ENCODE measurements at regions not wholly inside any gene's neighbourhood (a gene's known extent, or its start where the extent isn't known, plus 50 kb on each side); places are given as distances from the start of the nearest gene placed in this dataset.

DNA sequence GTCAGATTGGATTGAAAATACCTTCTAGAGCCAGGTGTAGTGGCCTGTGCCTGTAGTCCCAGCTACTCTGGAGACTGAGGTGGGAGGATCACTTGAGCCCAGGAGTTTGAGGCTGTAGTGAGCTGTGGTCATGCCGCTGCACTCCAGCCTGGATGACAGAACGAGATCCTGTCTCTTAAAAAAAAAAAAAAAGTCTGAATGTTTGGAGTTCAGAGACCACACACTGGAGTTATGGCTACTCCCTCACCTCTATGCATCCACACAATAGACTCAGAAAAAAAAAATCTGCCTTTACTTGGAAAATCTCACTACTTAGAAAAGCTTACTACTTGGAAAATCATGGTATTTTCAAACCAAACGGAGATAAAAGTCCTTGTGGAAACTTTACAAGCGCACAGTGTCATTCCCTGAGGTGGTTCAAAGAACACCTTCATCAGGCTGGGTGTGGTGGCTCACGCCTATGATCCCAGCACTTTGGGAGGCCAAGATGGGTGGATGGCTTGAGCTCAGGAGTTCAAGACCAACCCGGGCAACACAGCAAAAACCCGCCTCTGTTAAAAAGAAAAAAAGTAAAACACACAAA, 63.9 kb upstream of the PICALM start:
- Histone ChIP-seq H3K27me3 (ENCODE audit: insufficient read depth, low read length) (no peaks in the 10 kb centered on the region), H3K4me3 (ENCODE audit: low read depth, low read length) (no peak overlapping the region), H3K4ac (ENCODE audit: low read depth, low read length) (no peak overlapping the region), H3K4me2 (ENCODE audit: low read length) (no peak overlapping the region), H4K91ac (ENCODE audit: low read depth, low read length) (no peak overlapping the region), H3K4me1 (ENCODE audit: control insufficient read depth in 1 of 2, insufficient read depth in 2 of 2, low read length in 2 of 2) (no peaks in the 10 kb centered on the region), H3K36me3 (ENCODE audit: control insufficient read depth in 1 of 2, insufficient read depth in 2 of 2, low read length in 2 of 2) (no peaks in the 10 kb centered on the region), H2BK12ac (ENCODE audit: low read length) (no peak overlapping the region), H4K8ac (ENCODE audit: low read depth, low read length) (no peak overlapping the region), H3K27ac (ENCODE audit: low read depth, low read length) (no peak overlapping the region), H3K79me1 (ENCODE audit: low read length) (no peaks in the 10 kb centered on the region), H2BK5ac (ENCODE audit: low read depth, low read length, poor library complexity) (no peak overlapping the region), H3K9ac (ENCODE audit: low read length) (no peak overlapping the region), H4K12ac (ENCODE audit: low read depth, low read length) (no peak overlapping the region), H3K23ac (ENCODE audit: low read length) (no peak overlapping the region), H2AFZ (ENCODE audit: insufficient read depth, low read length, poor library complexity) (no peak overlapping the region), H2BK120ac (ENCODE audit: insufficient read depth, low read length, poor library complexity) (no peak overlapping the region), H3K14ac (ENCODE audit: low read length) (no peak overlapping the region), H3K9me3 (ENCODE audit: insufficient read depth, low read depth, low read length) (no peaks in the 10 kb centered on the region), H3K18ac (ENCODE audit: low read length) (no peak overlapping the region), H2AK5ac (ENCODE audit: low read length) (no peak overlapping the region), H3K79me2 (ENCODE audit: control insufficient read depth, insufficient read depth, low read length, poor library complexity) (no peaks in the 10 kb centered on the region)
- DNase-seq, result no peak
- WGBS (ENCODE audit: extremely low coverage, insufficient coverage, insufficient read length), result no CpG with 5 or more reads among the region's 7 CpGs

GRCh38 chr11:86129740-86130540, 61.1 kb upstream of the PICALM start:
- Histone ChIP-seq H2AK5ac (ENCODE audit: low read length) (no peak overlapping the region), H3K14ac (ENCODE audit: low read length) (no peak overlapping the region), H3K79me2 (ENCODE audit: control insufficient read depth, insufficient read depth, low read length, poor library complexity) (no peaks in the 10 kb centered on the region), H4K91ac (ENCODE audit: low read depth, low read length) (no peak overlapping the region), H3K18ac (ENCODE audit: low read length) (no peak overlapping the region), H3K27ac (ENCODE audit: low read depth, low read length) (no peak overlapping the region), H3K4ac (ENCODE audit: low read depth, low read length) (no peak overlapping the region), H4K12ac (ENCODE audit: low read depth, low read length) (no peak overlapping the region), H2BK120ac (ENCODE audit: insufficient read depth, low read length, poor library complexity) (no peak overlapping the region), H3K36me3 (ENCODE audit: control insufficient read depth in 1 of 2, insufficient read depth in 2 of 2, low read length in 2 of 2) (no peaks in the 10 kb centered on the region), H3K79me1 (ENCODE audit: low read length) (no peaks in the 10 kb centered on the region), H3K4me2 (ENCODE audit: low read length) (no peak overlapping the region), H3K9ac (ENCODE audit: low read length) (no peak overlapping the region), H2BK5ac (ENCODE audit: low read depth, low read length, poor library complexity) (no peak overlapping the region), H3K4me1 (ENCODE audit: control insufficient read depth in 1 of 2, insufficient read depth in 2 of 2, low read length in 2 of 2) (no peaks in the 10 kb centered on the region), H2BK12ac (ENCODE audit: low read length) (no peak overlapping the region), H3K4me3 (ENCODE audit: low read depth, low read length) (no peak overlapping the region), H3K23ac (ENCODE audit: low read length) (no peak overlapping the region), H3K9me3 (ENCODE audit: insufficient read depth, low read depth, low read length) (no peaks in the 10 kb centered on the region), H3K27me3 (ENCODE audit: insufficient read depth, low read length) (no peaks in the 10 kb centered on the region), H2AFZ (ENCODE audit: insufficient read depth, low read length, poor library complexity) (no peak overlapping the region), H4K8ac (ENCODE audit: low read depth, low read length) (no peak overlapping the region)
- no peak for DNase-seq
- WGBS (ENCODE audit: extremely low coverage, insufficient coverage, insufficient read length), result no CpG with 5 or more reads among the region's 3 CpGs

DNA sequence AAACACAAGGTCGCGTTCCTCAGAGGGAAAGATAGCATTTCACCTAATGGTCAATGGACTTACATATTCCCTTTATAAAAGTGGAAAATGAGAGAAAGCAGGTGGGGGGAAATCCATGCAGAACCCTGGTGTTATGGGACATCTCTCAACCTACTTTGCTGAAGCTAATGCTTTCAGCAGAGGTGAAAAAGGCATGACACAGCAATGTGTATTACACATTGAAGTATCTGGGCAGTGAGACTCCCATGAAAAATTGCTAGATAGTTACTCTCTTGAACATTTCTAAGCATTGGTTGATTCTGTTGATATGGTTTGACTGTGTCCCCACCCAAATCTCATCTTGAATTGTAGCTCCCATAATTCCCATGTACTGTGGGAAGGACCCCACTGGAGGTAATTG, 60.0 kb upstream of the PICALM start:
- no peak overlapping the region for H2BK12ac ChIP-seq (ENCODE audit: low read length)
- no peaks in the 10 kb centered on the region for H3K9me3 ChIP-seq (ENCODE audit: insufficient read depth, low read depth, low read length)
- no peak overlapping the region for H3K23ac ChIP-seq (ENCODE audit: low read length)
- no peak overlapping the region for H2BK120ac ChIP-seq (ENCODE audit: insufficient read depth, low read length, poor library complexity)
- no peak overlapping the region for H3K27ac ChIP-seq (ENCODE audit: low read depth, low read length)
- H2AK5ac ChIP-seq (ENCODE audit: low read length), result no peak overlapping the region
- H3K79me2 ChIP-seq (ENCODE audit: control insufficient read depth, insufficient read depth, low read length, poor library complexity), result no peaks in the 10 kb centered on the region
- H4K8ac ChIP-seq (ENCODE audit: low read depth, low read length), result no peak overlapping the region
- no peak overlapping the region for H3K9ac ChIP-seq (ENCODE audit: low read length)
- no peak overlapping the region for H2AFZ ChIP-seq (ENCODE audit: insufficient read depth, low read length, poor library complexity)
- no peak overlapping the region for H2BK5ac ChIP-seq (ENCODE audit: low read depth, low read length, poor library complexity)
- no peaks in the 10 kb centered on the region for H3K79me1 ChIP-seq (ENCODE audit: low read length)
- no peak for DNase-seq
- no peak overlapping the region for H3K4ac ChIP-seq (ENCODE audit: low read depth, low read length)
- H3K36me3 ChIP-seq (ENCODE audit: control insufficient read depth in 1 of 2, insufficient read depth in 2 of 2, low read length in 2 of 2), result no peaks in the 10 kb centered on the region
- no peak overlapping the region for H3K18ac ChIP-seq (ENCODE audit: low read length)
- H3K4me1 ChIP-seq (ENCODE audit: control insufficient read depth in 1 of 2, insufficient read depth in 2 of 2, low read length in 2 of 2), result no peaks in the 10 kb centered on the region
- WGBS (ENCODE audit: extremely low coverage, insufficient coverage, insufficient read length), result no CpG with 5 or more reads among the region's 2 CpGs
- no peak overlapping the region for H3K14ac ChIP-seq (ENCODE audit: low read length)
- H4K12ac ChIP-seq (ENCODE audit: low read depth, low read length), result no peak overlapping the region
- H3K4me3 ChIP-seq (ENCODE audit: low read depth, low read length), result no peak overlapping the region
- no peak overlapping the region for H3K4me2 ChIP-seq (ENCODE audit: low read length)
- no peak overlapping the region for H4K91ac ChIP-seq (ENCODE audit: low read depth, low read length)
- no peaks in the 10 kb centered on the region for H3K27me3 ChIP-seq (ENCODE audit: insufficient read depth, low read length)

DNA sequence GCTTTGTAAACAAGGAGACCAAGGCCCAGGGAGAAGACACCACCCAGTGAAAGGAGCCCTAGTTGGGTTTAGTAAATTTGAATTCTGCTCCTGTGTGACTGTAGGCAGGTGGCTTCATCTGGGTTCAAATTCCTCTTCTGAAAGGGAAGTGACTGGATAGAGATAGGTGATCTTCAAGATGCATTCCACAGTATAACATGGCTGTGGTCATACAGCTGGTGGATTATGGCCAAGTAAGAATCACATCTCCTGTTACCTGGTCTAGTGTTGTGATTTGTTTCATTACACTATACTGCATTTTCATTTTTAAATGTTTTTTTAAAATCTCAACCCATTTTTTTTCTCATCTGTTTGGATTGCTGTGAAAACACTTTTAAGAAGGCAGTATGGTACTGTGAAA, 58.0 kb upstream of the PICALM start:
- Histone ChIP-seq H2AFZ (ENCODE audit: insufficient read depth, low read length, poor library complexity) (no peak overlapping the region), H4K8ac (ENCODE audit: low read depth, low read length) (no peak overlapping the region), H3K4me3 (ENCODE audit: low read depth, low read length) (no peak overlapping the region), H2BK5ac (ENCODE audit: low read depth, low read length, poor library complexity) (no peak overlapping the region), H3K9me3 (ENCODE audit: insufficient read depth, low read depth, low read length) (no peaks in the 10 kb centered on the region), H3K14ac (ENCODE audit: low read length) (no peak overlapping the region), H3K4me1 (ENCODE audit: control insufficient read depth in 1 of 2, insufficient read depth in 2 of 2, low read length in 2 of 2) (no peaks in the 10 kb centered on the region), H3K9ac (ENCODE audit: low read length) (no peak overlapping the region), H3K18ac (ENCODE audit: low read length) (no peak overlapping the region), H3K36me3 (ENCODE audit: control insufficient read depth in 1 of 2, insufficient read depth in 2 of 2, low read length in 2 of 2) (no peaks in the 10 kb centered on the region), H2BK12ac (ENCODE audit: low read length) (no peak overlapping the region), H3K4me2 (ENCODE audit: low read length) (no peak overlapping the region), H4K12ac (ENCODE audit: low read depth, low read length) (no peak overlapping the region), H3K79me2 (ENCODE audit: control insufficient read depth, insufficient read depth, low read length, poor library complexity) (no peaks in the 10 kb centered on the region), H3K4ac (ENCODE audit: low read depth, low read length) (no peak overlapping the region), H3K27me3 (ENCODE audit: insufficient read depth, low read length) (no peaks in the 10 kb centered on the region), H2BK120ac (ENCODE audit: insufficient read depth, low read length, poor library complexity) (no peak overlapping the region), H3K27ac (ENCODE audit: low read depth, low read length) (no peak overlapping the region), H3K79me1 (ENCODE audit: low read length) (no peaks in the 10 kb centered on the region), H4K91ac (ENCODE audit: low read depth, low read length) (no peak overlapping the region), H3K23ac (ENCODE audit: low read length) (no peak overlapping the region), H2AK5ac (ENCODE audit: low read length) (no peak overlapping the region)
- peak in 1 of 2 donors; percentile 35 for DNase-seq

Data from trophoblast cell (in vitro differentiated cells and primary cell).